Effector CD8-positive, alpha-beta T cell (primary cell): ENCODE measurements at regions not wholly inside any gene's neighbourhood (a gene's known extent, or its start where the extent isn't known, plus 50 kb on each side); places are given as distances from the start of the nearest gene placed in this dataset.
"Not testable (repeated sequence)": the region's sequence is repeated elsewhere in the genome, so short reads cannot be mapped to it uniquely, and the experiment has no call there.

Experiments used
- DNase-seq: peaks from one replicate; lab custom pipeline; 2025; lab: John Stamatoyannopoulos, UW

GRCh38 chr1:195847957-195848875, 760.0 kb downstream of the KCNT2 start:
- DNase-seq = not testable (repeated sequence)

- DNase-seq = no peak
Measured at GRCh38 chr1:195831789-195832188, 776.5 kb downstream of the KCNT2 start.

GRCh38 chr1:195828325-195828724, 779.9 kb downstream of the KCNT2 start:
- no peak for DNase-seq

- no peak for DNase-seq
Measured at GRCh38 chr1:195820925-195821324, 787.3 kb downstream of the KCNT2 start.

DNA sequence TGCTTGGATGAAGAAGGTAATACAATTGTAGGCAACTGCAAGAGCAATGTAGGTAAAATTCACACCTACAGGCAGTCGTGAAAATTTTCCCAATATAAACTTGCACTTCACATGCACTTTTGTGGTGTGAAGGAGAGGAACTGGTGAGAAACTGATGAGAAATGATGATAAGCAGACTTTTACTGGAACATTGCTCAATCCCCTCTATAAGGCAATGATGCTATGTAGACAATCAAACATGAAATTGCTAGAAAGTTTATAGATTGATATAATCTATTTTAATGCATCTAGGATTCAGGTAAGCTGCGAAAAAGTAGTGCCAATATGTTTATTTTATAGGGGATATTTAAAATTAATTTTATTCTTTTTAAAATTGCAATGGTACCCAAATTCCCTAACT, 802.2 kb downstream of the KCNT2 start:
- DNase-seq = no peak

- no peak for DNase-seq
Measured at GRCh38 chr1:195804547-195804946, 803.7 kb downstream of the KCNT2 start.

DNA sequence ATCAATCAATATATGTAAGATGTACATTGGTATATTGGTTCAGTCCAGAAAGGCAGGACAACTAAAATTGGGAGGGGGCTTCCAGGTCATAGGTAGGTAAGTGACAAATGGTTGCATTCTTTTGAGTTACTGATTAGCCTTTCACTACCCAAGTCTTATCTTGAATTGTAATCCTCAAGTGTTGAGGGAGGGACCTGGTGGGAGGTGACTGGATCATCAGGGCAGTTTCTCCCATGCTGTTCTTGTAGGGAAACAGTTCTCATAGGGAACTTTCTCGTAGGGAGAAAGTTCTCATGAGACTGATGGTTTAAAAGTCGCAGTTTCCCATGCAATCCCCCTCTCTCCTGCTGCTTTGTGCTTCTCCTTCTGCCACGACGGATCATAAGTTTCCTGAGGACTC, 809.2 kb downstream of the KCNT2 start:
- no peak for DNase-seq

- DNase-seq = no peak
Measured at GRCh38 chr1:195794225-195794624, 814.0 kb downstream of the KCNT2 start.

DNA sequence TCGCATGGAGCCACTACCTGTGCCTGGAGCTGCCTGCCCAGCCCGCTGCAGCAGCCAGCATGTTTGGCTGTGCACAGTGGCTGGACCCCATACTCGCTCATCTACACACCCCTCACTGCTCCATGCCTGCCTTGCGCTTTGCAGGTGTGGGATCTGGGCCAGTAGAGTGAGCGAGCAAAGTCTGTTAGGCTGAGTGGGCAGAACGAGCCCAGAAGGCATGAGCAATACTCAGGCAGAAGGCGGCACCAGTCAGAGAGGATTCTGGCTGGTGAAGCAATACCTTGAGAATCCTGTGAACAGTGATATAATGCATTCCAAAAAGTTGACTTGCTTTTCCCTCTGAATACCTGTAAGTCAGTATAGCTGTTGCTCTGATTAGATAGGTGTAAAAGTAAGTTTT, 816.4 kb downstream of the KCNT2 start:
- no peak for DNase-seq

GRCh38 chr1:195790514-195791168, 817.6 kb downstream of the KCNT2 start:
- no peak for DNase-seq

GRCh38 chr1:195789321-195789720, 818.9 kb downstream of the KCNT2 start:
- no peak for DNase-seq

- no peak for DNase-seq
Measured at GRCh38 chr1:195788721-195789120, 819.5 kb downstream of the KCNT2 start.

DNA sequence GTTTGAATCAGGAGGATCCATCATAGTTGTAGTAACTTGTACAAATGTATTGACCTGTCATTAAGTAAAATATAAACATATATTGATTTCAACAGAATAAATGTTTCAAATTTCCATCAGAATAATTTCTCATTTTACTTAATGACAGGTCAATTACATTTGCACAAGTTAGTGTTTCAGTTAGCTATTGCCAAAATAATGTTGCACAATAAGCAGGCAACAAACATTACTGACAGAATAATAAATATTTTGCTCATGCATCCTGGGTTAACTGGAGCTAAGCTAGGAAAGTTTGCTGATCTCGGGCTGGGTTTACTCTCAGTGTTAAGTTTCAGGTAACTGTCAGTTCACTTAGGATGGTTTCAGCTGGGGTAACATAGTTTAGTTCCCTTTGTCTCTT, 822.4 kb downstream of the KCNT2 start:
- DNase-seq = no peak

DNA sequence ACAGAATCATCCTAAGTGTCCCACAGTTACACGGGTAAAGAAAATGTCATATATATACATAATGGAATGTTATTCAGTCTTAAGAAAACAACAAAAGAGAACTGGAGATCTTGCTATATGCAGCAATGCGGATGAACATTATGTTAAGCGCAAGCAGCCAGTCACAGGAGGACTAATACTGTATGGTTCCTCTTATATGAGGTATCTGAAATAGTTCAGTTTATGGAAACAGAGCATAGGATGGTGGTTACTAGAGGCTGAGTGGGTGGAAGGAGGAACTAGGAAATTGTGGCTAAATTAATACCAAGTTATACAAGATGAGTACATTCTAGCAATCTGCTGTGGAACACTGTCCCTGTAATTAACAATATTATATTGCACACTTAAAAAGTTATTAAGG, 834.3 kb downstream of the KCNT2 start:
- DNase-seq = no peak

DNA sequence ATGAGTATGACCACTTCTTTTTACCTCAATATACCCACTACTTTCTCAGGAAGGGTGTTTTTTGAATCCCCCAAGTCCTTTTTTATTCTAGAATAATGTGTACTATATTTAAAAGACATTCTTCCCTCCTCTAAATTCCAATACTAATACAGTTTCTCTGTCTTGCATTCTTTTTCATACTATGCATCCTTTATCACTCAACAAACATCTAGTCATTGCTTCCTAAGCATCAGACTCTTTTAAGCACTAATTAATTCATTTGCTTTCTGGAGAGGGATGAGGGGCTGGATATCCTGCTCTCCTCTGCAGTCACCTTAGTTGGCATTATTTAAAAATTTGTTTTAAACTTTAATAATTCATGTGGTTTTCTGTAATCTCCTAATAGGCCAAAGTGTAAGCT, 838.8 kb downstream of the KCNT2 start:
- DNase-seq = no peak

- no peak for DNase-seq
Measured at GRCh38 chr1:195768936-195769335, 839.3 kb downstream of the KCNT2 start.

GRCh38 chr1:195768377-195768776, 839.9 kb downstream of the KCNT2 start:
- DNase-seq = no peak

- DNase-seq = no peak
Measured at GRCh38 chr1:195766709-195767108, 841.5 kb downstream of the KCNT2 start.

DNA sequence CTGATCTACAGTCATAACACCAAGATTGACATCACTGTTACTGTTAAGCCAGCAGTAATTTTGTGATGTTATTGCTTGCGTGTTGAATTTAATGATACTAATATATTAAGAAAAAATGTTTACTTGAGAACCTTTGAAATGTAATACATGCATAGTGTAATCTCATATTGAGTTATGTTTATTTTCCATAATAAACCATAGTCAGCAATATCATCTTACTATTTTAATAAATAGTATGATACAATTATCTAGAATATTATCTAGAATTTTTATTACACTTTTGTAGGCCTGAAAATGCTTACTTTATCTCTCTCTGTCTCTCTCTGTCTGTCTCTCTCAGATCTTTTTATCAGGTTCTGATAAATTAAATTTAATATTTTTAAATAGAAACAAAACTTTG, 843.1 kb downstream of the KCNT2 start:
- DNase-seq = no peak

DNA sequence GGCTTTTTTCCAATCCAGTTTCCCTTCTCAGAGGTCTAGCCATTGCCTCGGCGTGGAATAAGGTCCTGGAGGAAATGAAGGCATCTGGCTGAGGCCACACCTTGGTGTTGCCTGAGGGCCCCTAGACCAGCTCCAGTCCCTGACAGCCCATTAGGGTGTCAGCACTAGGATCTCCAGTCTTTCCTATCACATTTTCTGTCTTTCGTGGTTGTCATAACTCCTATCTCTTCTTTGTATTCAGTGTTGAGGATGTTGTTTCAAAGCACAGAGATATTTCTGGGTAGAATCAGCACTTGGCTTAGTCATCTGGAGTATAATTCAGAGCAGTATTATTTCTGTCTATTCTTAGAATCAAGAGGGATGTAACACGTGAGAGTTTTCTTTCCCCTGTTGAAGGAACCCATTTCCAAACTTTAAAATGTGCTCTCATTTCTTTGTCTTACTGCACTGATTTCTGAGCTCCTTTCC, 844.3 kb downstream of the KCNT2 start:
- DNase-seq = no peak

DNA sequence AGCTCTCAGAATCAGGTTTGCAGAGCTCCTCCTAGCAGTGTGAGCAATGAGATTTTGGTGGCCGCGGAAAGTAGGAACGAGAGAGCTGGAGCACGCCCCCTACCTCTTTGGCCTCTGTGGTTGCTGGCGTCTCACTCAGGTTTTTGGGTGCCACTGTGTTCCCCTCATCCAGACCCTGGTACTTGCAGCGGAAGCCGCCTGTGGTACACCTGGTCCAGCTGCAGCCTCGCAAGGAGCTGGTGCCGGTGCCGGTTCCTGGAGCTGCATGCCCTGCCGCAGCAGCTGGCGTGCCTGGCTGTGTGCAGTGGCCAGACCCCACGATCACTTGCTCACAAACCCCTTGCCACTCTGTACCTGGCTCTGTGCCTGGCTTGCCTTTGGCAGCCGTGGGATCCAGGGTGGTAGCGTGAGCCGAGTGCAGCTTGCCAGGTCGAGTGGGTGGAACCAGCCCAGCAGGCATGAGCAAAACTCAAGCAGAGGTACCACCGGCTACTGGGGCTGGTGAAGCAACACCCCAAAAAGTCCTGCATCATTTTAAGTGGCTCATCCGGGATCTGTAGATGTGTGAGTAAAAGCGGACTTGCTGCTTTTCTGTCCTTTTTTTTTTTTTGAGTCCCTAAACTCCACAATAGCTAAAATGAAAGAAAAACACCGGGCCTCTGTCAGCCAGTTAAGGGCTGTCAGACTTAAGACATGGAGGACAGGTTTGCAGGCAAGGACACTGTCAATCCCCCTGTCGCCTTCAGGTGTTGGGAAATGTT, 844.9 kb downstream of the KCNT2 start:
- no peak for DNase-seq

DNA sequence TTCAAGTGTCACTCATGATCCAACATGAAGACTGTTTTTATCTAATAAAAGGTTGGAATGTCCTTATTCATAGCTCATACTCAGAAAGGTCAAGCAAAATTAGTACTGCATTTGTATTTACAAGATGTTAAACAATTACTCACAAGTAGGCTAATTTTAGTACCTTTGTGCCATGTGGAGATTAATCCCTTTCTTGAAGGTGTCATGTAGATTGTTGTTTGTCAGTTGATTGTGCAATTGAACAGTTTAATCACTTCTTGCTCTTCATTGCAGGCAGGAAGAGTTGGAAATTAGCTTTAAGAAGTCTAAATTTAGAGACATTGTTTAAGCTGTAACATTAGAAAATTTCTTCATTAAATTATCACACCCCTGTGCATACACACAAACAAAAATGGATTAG, 847.1 kb downstream of the KCNT2 start:
- no peak for DNase-seq

GRCh38 chr1:195756109-195756508, 852.1 kb downstream of the KCNT2 start:
- no peak for DNase-seq
